ENCODE measurements at regions not wholly inside any gene's neighbourhood (a gene's known extent, or its start where the extent isn't known, plus 50 kb on each side); places are given as distances from the start of the nearest gene placed in this dataset.
"Not testable (repeated sequence)": the region's sequence is repeated elsewhere in the genome, so short reads cannot be mapped to it uniquely, and the experiment has no call there.

- peak; percentile 40 for FAIRE-seq
Observed at GRCh38 chr7:149683898-149684297, 89.5 kb downstream of the ZNF467 start.

GRCh38 chr7:149683181-149683580, 90.2 kb downstream of the ZNF467 start:
- FAIRE-seq (no peak), DNase-seq (ENCODE audit: low spot score in 2 of 2) (no peak)

More at GRCh38 chr7:149683898-149684297, 89.5 kb downstream of the ZNF467 start:
- DNase-seq (ENCODE audit: low spot score in 2 of 2), result no peak

- no peak for FAIRE-seq
- no peak for DNase-seq (ENCODE audit: low spot score in 2 of 2)
Observed at GRCh38 chr7:149682038-149682437, 91.3 kb downstream of the ZNF467 start.

GRCh38 chr7:149681274-149681673, 92.1 kb downstream of the ZNF467 start:
- FAIRE-seq (no peak), DNase-seq (ENCODE audit: low spot score in 2 of 2) (no peak)

GRCh38 chr7:149680331-149681025, 92.9 kb downstream of the ZNF467 start:
- FAIRE-seq (no peak), DNase-seq (ENCODE audit: low spot score in 2 of 2) (no peak)

GRCh38 chr7:149674728-149675385, 98.5 kb downstream of the ZNF467 start:
- FAIRE-seq; DNase-seq (ENCODE audit: low spot score in 2 of 2): not testable (repeated sequence)

GRCh38 chr7:149673006-149673405, 100.4 kb downstream of the ZNF467 start:
- FAIRE-seq (no peak), DNase-seq (ENCODE audit: low spot score in 2 of 2) (no peak)

- no peak for FAIRE-seq
Observed at GRCh38 chr7:149670288-149670687, 103.1 kb downstream of the ZNF467 start.

GRCh38 chr7:149669121-149669818, 104.1 kb downstream of the ZNF467 start:
- peak; percentile 44 for FAIRE-seq

More at GRCh38 chr7:149670288-149670687, 103.1 kb downstream of the ZNF467 start:
- DNase-seq (ENCODE audit: low spot score in 2 of 2), result peak in 1 of 2 donors; percentile 42

GRCh38 chr7:149666360-149666945, 106.9 kb downstream of the ZNF467 start:
- no peak for DNase-seq (ENCODE audit: low spot score in 2 of 2)
- no peak for FAIRE-seq

More at GRCh38 chr7:149669121-149669818, 104.1 kb downstream of the ZNF467 start:
- no peak for DNase-seq (ENCODE audit: low spot score in 2 of 2)

- DNase-seq (ENCODE audit: low spot score in 2 of 2); FAIRE-seq: not testable (repeated sequence)
Observed at GRCh38 chr7:149665618-149666017, 107.8 kb downstream of the ZNF467 start.

- FAIRE-seq (no peak), DNase-seq (ENCODE audit: low spot score in 2 of 2) (no peak)
Observed at GRCh38 chr7:149664666-149665065, 108.7 kb downstream of the ZNF467 start.

- FAIRE-seq (no peak), DNase-seq (ENCODE audit: low spot score in 2 of 2) (no peak)
Observed at GRCh38 chr7:149664176-149664575, 109.2 kb downstream of the ZNF467 start.

GRCh38 chr7:149662591-149663095, 110.7 kb downstream of the ZNF467 start:
- no peak for FAIRE-seq

GRCh38 chr7:149655784-149656183, 117.6 kb downstream of the ZNF467 start:
- DNase-seq (ENCODE audit: low spot score in 2 of 2) (no peak), FAIRE-seq (no peak)

More at GRCh38 chr7:149662591-149663095, 110.7 kb downstream of the ZNF467 start:
- no peak for DNase-seq (ENCODE audit: low spot score in 2 of 2)

GRCh38 chr7:149654588-149654987, 118.8 kb downstream of the ZNF467 start:
- no peak for DNase-seq (ENCODE audit: low spot score in 2 of 2)
- FAIRE-seq, result no peak

- not testable (repeated sequence) for FAIRE-seq; DNase-seq (ENCODE audit: low spot score in 2 of 2)
Observed at GRCh38 chr7:149650190-149650589, 123.2 kb downstream of the ZNF467 start.

GRCh38 chr7:149644754-149645153, 128.6 kb downstream of the ZNF467 start:
- FAIRE-seq, result no peak

GRCh38 chr7:149642589-149642988, 130.8 kb downstream of the ZNF467 start:
- FAIRE-seq, result no peak

More at GRCh38 chr7:149644754-149645153, 128.6 kb downstream of the ZNF467 start:
- DNase-seq (ENCODE audit: low spot score in 2 of 2), result no peak

GRCh38 chr7:149638566-149639320, 134.6 kb downstream of the ZNF467 start:
- DNase-seq (ENCODE audit: low spot score in 2 of 2) (no peak), FAIRE-seq (no peak)

More at GRCh38 chr7:149642589-149642988, 130.8 kb downstream of the ZNF467 start:
- DNase-seq (ENCODE audit: low spot score in 2 of 2), result no peak

Measured in frontal cortex (tissue), 3 donors.